Fibroblast of lung (primary cell): ENCODE measurements at regions not wholly inside any gene's neighbourhood (a gene's known extent, or its start where the extent isn't known, plus 50 kb on each side); places are given as distances from the start of the nearest gene placed in this dataset.
A peak's percentile ranks its signal among the peaks of the same experiment; 100 is the strongest.

Source experiments
- DNase-seq, 2 donors: peaks; one replicate each; pipeline versions ENCODE4 v3.0.0 to v3.0.0-alpha.2; 2010; ENCODE audit warnings: low read depth in 2 of 2
- H2AFZ ChIP-seq: 2 replicates; pipeline ENCODE4 v1.5.1; 2012; ENCODE audit warnings: low read length, control low read depth, inconsistent platforms
- H3K27ac ChIP-seq: 2 replicates; pipeline ENCODE4 v1.5.1; 2011; ENCODE audit warnings: low read length, control low read depth; ENCODE audit not compliant: insufficient read depth
- H3K27me3 ChIP-seq: 2 replicates; pipeline ENCODE4 v1.5.1; 2011; ENCODE audit warnings: mild to moderate bottlenecking, low read length; ENCODE audit not compliant: control insufficient read depth, insufficient read depth
- H3K36me3 ChIP-seq: 2 replicates; pipeline ENCODE4 v1.5.1; 2011; ENCODE audit warnings: low read length; ENCODE audit not compliant: control insufficient read depth, insufficient read depth
- H3K4me1 ChIP-seq: 2 replicates; pipeline ENCODE4 v1.5.1; 2011; ENCODE audit warnings: low read length; ENCODE audit not compliant: control insufficient read depth, insufficient read depth; ENCODE audit errors: extremely low read depth
- H3K4me2 ChIP-seq: 2 replicates; pipeline ENCODE4 v1.5.1; 2011; ENCODE audit warnings: low read length, control low read depth; ENCODE audit not compliant: insufficient read depth; ENCODE audit errors: extremely low read depth
- H3K4me3 ChIP-seq, 4 experiments: fragments of 200-600 bp in 1 of 4; sonication (generic) in 1 of 4; replicated peaks in 1 of 4; 2 replicates each; pipeline ENCODE4 v1.5.1; 2011 to 2016; ENCODE audit warnings: low read length in 4 of 4, low read depth in 3 of 4, mild to moderate bottlenecking in 3 of 4, control low read depth in 2 of 4, inconsistent platforms in 1 of 4, mixed read lengths in 1 of 4; ENCODE audit not compliant: insufficient read depth in 1 of 4; ENCODE audit errors: control extremely low read depth in 1 of 4
- H3K79me2 ChIP-seq: 2 replicates; pipeline ENCODE4 v1.5.1; 2012; ENCODE audit warnings: mild to moderate bottlenecking, low read length, inconsistent platforms; ENCODE audit not compliant: control insufficient read depth, insufficient read depth
- H3K9ac ChIP-seq: 2 replicates; pipeline ENCODE4 v1.5.1; 2011; ENCODE audit warnings: mild to moderate bottlenecking, low read length, control low read depth; ENCODE audit not compliant: insufficient read depth
- H3K9me3 ChIP-seq: 2 replicates; pipeline ENCODE4 v1.5.1; 2012; ENCODE audit warnings: low read depth, low read length; ENCODE audit not compliant: control insufficient read depth, insufficient read depth
- H4K20me1 ChIP-seq: 2 replicates; pipeline ENCODE4 v1.5.1; 2011; ENCODE audit warnings: low read length; ENCODE audit not compliant: control insufficient read depth, insufficient read depth; ENCODE audit errors: extremely low read depth
- EZH2 ChIP-seq: IDR thresholded peaks from 2 replicates; pipeline ENCODE4 v1.5.1; 2012; ENCODE audit warnings: low read length, control low read depth, mild to moderate bottlenecking; ENCODE audit errors: missing control alignments
- TF ChIP-seq, protein P1 (sequence below), 2 donors: IDR thresholded peaks in 1 of 2; conservative IDR thresholded peaks in 1 of 2; 1 replicate in 1 of 2; 2 replicates in 1 of 2; pipeline ENCODE4 v1.5.1; 2011 to 2012; ENCODE audit warnings: low read length in 2 of 2, control low read depth in 1 of 2, inconsistent platforms in 1 of 2, low read depth in 1 of 2, mild to moderate bottlenecking in 1 of 2

DNA sequence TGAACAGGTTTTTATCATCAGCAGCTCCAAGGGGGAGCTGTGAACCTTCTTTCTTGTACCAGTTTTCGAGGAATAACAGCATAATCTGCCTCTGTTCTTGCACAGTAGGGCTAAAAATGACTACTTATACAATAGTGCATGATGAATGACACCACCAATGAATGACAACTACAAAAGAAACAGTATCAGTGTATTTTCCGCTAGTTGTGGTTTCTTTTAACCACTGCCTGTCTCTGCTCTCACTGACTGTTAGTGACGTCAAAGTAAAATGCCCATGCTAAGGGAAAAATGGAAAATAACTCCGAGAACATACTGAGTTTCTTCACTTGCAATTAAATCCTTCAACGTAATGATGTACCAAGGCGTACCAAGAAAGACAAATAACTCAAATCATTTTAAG, 294.9 kb downstream of the MAP2K6 start:
- no peak overlapping the region for H3K9ac ChIP-seq
- H3K4me3 ChIP-seq, result no peak overlapping the region
- H3K4me2 ChIP-seq, result no peak overlapping the region

DNA sequence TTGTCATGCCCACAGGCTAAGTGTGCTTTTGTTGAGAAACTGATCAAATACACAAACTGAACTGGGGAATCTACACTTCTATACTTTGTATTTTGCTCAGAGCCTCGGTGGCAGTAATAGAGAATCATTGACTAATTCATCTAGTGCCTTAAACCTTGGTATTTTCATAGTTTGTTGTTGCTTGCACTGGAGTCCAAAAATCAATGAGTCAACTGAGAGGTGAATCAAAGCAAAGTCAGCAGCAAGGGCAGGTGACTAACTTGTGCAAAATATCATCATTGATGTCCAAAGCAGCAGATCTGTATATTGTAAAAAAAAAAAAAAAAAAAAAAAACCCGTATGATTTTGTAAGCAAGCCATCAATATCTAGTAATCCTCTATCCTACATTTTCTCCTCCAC, 296.4 kb downstream of the MAP2K6 start:
- H3K79me2 ChIP-seq, result no peaks in the 10 kb centered on the region
- no peaks in the 10 kb centered on the region for H3K27me3 ChIP-seq
- H4K20me1 ChIP-seq, result no peaks in the 10 kb centered on the region
- H3K4me2 ChIP-seq, result no peak overlapping the region
- TF ChIP-seq, protein P1, sequence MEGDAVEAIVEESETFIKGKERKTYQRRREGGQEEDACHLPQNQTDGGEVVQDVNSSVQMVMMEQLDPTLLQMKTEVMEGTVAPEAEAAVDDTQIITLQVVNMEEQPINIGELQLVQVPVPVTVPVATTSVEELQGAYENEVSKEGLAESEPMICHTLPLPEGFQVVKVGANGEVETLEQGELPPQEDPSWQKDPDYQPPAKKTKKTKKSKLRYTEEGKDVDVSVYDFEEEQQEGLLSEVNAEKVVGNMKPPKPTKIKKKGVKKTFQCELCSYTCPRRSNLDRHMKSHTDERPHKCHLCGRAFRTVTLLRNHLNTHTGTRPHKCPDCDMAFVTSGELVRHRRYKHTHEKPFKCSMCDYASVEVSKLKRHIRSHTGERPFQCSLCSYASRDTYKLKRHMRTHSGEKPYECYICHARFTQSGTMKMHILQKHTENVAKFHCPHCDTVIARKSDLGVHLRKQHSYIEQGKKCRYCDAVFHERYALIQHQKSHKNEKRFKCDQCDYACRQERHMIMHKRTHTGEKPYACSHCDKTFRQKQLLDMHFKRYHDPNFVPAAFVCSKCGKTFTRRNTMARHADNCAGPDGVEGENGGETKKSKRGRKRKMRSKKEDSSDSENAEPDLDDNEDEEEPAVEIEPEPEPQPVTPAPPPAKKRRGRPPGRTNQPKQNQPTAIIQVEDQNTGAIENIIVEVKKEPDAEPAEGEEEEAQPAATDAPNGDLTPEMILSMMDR (conservative IDR thresholded peaks at IDR 0.05 in 1 of 2, IDR thresholded peaks at IDR 0.05 in 1 of 2; ENCODE audit: low read depth in 1 of 2, low read length in 2 of 2), result no peak
- no peak for TF ChIP-seq EZH2
- no peaks in the 10 kb centered on the region for H3K4me1 ChIP-seq
- no peaks in the 10 kb centered on the region for H3K36me3 ChIP-seq
- H3K9ac ChIP-seq, result no peak overlapping the region
- no peaks in the 10 kb centered on the region for H3K9me3 ChIP-seq
- H3K27ac ChIP-seq, result no peak overlapping the region
- DNase-seq, result no peak
- H2AFZ ChIP-seq, result no peak overlapping the region
- H3K4me3 ChIP-seq, result no peak overlapping the region

More for the DNA sequence above, 294.9 kb downstream of the MAP2K6 start:
- Histone ChIP-seq H3K27ac (no peak overlapping the region), H3K9me3 (no peaks in the 10 kb centered on the region), H3K36me3 (no peaks in the 10 kb centered on the region), H3K79me2 (no peaks in the 10 kb centered on the region), H4K20me1 (no peaks in the 10 kb centered on the region), H3K4me1 (no peaks in the 10 kb centered on the region), H3K27me3 (no peaks in the 10 kb centered on the region), H2AFZ (no peak overlapping the region)
- TF ChIP-seq, protein P1 (conservative IDR thresholded peaks at IDR 0.05 in 1 of 2, IDR thresholded peaks at IDR 0.05 in 1 of 2; ENCODE audit: low read depth in 1 of 2, low read length in 2 of 2), result no peak
- no peak for TF ChIP-seq EZH2
- DNase-seq, result no peak

DNA sequence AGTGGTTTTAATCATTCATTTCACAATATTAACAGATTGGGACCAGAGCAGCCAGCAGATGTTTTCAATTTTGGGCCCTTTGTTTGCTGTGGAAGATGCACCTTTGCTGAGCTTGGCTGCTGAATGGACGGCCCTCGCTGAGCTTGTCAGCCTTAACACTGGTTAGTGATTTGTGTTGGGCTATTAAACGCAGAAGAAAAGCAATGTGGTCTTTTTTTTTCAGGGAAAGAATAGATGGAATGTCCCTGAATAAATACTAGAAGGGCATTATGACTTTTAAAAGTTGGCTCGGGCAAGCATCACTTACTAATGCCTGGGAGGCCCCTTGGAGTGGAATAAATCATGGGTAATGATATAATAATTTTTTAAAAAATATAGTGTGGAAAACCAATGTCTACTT, 297.0 kb downstream of the MAP2K6 start:
- H3K4me3 ChIP-seq, result no peak overlapping the region
- peak in 1 of 2 donors; percentile 5 for DNase-seq
- no peak overlapping the region for H3K4me2 ChIP-seq
- no peak overlapping the region for H3K27ac ChIP-seq
- H3K79me2 ChIP-seq, result no peaks in the 10 kb centered on the region
- no peaks in the 10 kb centered on the region for H3K36me3 ChIP-seq
- TF ChIP-seq, protein P1 (conservative IDR thresholded peaks at IDR 0.05 in 1 of 2, IDR thresholded peaks at IDR 0.05 in 1 of 2; ENCODE audit: low read depth in 1 of 2, low read length in 2 of 2), result no peak
- TF ChIP-seq EZH2, result no peak
- H4K20me1 ChIP-seq, result no peaks in the 10 kb centered on the region
- H3K9me3 ChIP-seq, result no peaks in the 10 kb centered on the region
- no peaks in the 10 kb centered on the region for H3K27me3 ChIP-seq
- no peak overlapping the region for H2AFZ ChIP-seq
- H3K4me1 ChIP-seq, result no peaks in the 10 kb centered on the region
- H3K9ac ChIP-seq, result no peak overlapping the region
